Tibial nerve (tissue), 4 donors: ENCODE measurements at regions not wholly inside any gene's neighbourhood (a gene's known extent, or its start where the extent isn't known, plus 50 kb on each side); places are given as distances from the start of the nearest gene placed in this dataset.

ENCODE experiments used
- EP300 ChIP-seq, 2 donors: sonication (generic); formaldehyde crosslinking; IDR thresholded peaks; one replicate each; pipeline ENCODE4 v1.6.1; 2017; ENCODE audit warnings: antibody characterized with exemption in 2 of 2, mild to moderate bottlenecking in 1 of 2
- POLR2A ChIP-seq, 2 donors: fragments of 450-650 bp; IDR thresholded peaks; one replicate each; pipeline ENCODE4 v1.6.1; 2017; ENCODE audit warnings: antibody characterized with exemption in 2 of 2, mild to moderate bottlenecking in 2 of 2, moderate library complexity in 2 of 2
- TF ChIP-seq, protein P1 (sequence below), 5 experiments: fragments of 200-600 bp in 3 of 5; fragments of 450-650 bp in 2 of 5; sonication (generic) in 3 of 5; IDR thresholded peaks; one replicate each; pipeline ENCODE4 v1.5.1; 2016 to 2019; ENCODE audit warnings: antibody characterized with exemption in 5 of 5, mild to moderate bottlenecking in 3 of 5, moderate library complexity in 2 of 5

- TF ChIP-seq, protein P1, sequence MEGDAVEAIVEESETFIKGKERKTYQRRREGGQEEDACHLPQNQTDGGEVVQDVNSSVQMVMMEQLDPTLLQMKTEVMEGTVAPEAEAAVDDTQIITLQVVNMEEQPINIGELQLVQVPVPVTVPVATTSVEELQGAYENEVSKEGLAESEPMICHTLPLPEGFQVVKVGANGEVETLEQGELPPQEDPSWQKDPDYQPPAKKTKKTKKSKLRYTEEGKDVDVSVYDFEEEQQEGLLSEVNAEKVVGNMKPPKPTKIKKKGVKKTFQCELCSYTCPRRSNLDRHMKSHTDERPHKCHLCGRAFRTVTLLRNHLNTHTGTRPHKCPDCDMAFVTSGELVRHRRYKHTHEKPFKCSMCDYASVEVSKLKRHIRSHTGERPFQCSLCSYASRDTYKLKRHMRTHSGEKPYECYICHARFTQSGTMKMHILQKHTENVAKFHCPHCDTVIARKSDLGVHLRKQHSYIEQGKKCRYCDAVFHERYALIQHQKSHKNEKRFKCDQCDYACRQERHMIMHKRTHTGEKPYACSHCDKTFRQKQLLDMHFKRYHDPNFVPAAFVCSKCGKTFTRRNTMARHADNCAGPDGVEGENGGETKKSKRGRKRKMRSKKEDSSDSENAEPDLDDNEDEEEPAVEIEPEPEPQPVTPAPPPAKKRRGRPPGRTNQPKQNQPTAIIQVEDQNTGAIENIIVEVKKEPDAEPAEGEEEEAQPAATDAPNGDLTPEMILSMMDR (IDR thresholded peaks at IDR 0.05) = no peak
- TF ChIP-seq POLR2A (IDR thresholded peaks at IDR 0.05) (no peak), EP300 (IDR thresholded peaks at IDR 0.05) (no peak)
Measured at GRCh38 chr18:1746131-1746530, 825.2 kb downstream of the METTL4 start.
